ENCODE measurements at regions not wholly inside any gene's neighbourhood (a gene's known extent, or its start where the extent isn't known, plus 50 kb on each side); places are given as distances from the start of the nearest gene placed in this dataset.
"Not testable (repeated sequence)": the region's sequence is repeated elsewhere in the genome, so short reads cannot be mapped to it uniquely, and the experiment has no call there.

GRCh38 chr2:58503918-58504317, 262.8 kb upstream of the FANCL start:
- DNase-seq (no peak), ATAC-seq (no peak)

GRCh38 chr2:58502931-58503330, 261.8 kb upstream of the FANCL start:
- DNase-seq (no peak), ATAC-seq (no peak)

- ATAC-seq (no peak), DNase-seq (no peak)
These were observed 260.4 kb upstream of the FANCL start for GRCh38 chr2:58501371-58502160.

- ATAC-seq = no peak
- no peak for DNase-seq
These were observed 256.0 kb upstream of the FANCL start for GRCh38 chr2:58497168-58497567.

GRCh38 chr2:58495806-58496205, 254.7 kb upstream of the FANCL start:
- no peak for DNase-seq
- ATAC-seq = no peak

- no peak for ATAC-seq
- DNase-seq = no peak
These were observed 253.0 kb upstream of the FANCL start for GRCh38 chr2:58494071-58494501.

GRCh38 chr2:58484629-58485028, 243.5 kb upstream of the FANCL start:
- ATAC-seq (no peak), DNase-seq (no peak)

- ATAC-seq (no peak), DNase-seq (no peak)
These were observed 243.1 kb upstream of the FANCL start for GRCh38 chr2:58484221-58484620.

GRCh38 chr2:58483307-58483706, 242.2 kb upstream of the FANCL start:
- ATAC-seq (no peak), DNase-seq (no peak)

GRCh38 chr2:58481670-58482069, 240.5 kb upstream of the FANCL start:
- ATAC-seq (no peak), DNase-seq (no peak)

GRCh38 chr2:58480141-58480540, 239.0 kb upstream of the FANCL start:
- no peak for DNase-seq
- no peak for ATAC-seq

GRCh38 chr2:58479535-58480140, 238.5 kb upstream of the FANCL start:
- ATAC-seq (no peak), DNase-seq (no peak)

- DNase-seq (no peak), ATAC-seq (no peak)
These were observed 235.4 kb upstream of the FANCL start for GRCh38 chr2:58476556-58476955.

- DNase-seq (no peak), ATAC-seq (no peak)
These were observed 234.6 kb upstream of the FANCL start for GRCh38 chr2:58475756-58476155.

- DNase-seq (no peak), ATAC-seq (no peak)
These were observed 232.0 kb upstream of the FANCL start for GRCh38 chr2:58473165-58473564.

GRCh38 chr2:58466804-58467203, 225.7 kb upstream of the FANCL start:
- no peak for ATAC-seq
- no peak for DNase-seq

- ATAC-seq, DNase-seq: not testable (repeated sequence)
These were observed 224.9 kb upstream of the FANCL start for GRCh38 chr2:58466021-58466420.

- DNase-seq = no peak
- no peak for ATAC-seq
These were observed 219.5 kb upstream of the FANCL start for GRCh38 chr2:58460670-58461069.

- DNase-seq = no peak
- ATAC-seq = no peak
These were observed 208.3 kb upstream of the FANCL start for GRCh38 chr2:58449286-58450010.

- no peak for ATAC-seq
- DNase-seq = no peak
These were observed 207.7 kb upstream of the FANCL start for GRCh38 chr2:58448845-58449244.

GRCh38 chr2:58448065-58448507, 207.0 kb upstream of the FANCL start:
- ATAC-seq = peak; percentile 59
- DNase-seq = peak; percentile 28

- DNase-seq = no peak
- ATAC-seq = no peak
These were observed 206.5 kb upstream of the FANCL start for GRCh38 chr2:58447586-58447985.

GRCh38 chr2:58441643-58442042, 200.5 kb upstream of the FANCL start:
- DNase-seq (no peak), ATAC-seq (no peak)

Measured in stimulated activated naive CD8-positive, alpha-beta T cell treated with anti-CD3 and anti-CD28 coated beads, Interleukin-15, Interleukin-2, amounts not matched to agents 100 U/mL and 50 U/mL, for 24 hours (primary cell).